ENCODE measurements at regions not wholly inside any gene's neighbourhood (a gene's known extent, or its start where the extent isn't known, plus 50 kb on each side); places are given as distances from the start of the nearest gene placed in this dataset.

DNA sequence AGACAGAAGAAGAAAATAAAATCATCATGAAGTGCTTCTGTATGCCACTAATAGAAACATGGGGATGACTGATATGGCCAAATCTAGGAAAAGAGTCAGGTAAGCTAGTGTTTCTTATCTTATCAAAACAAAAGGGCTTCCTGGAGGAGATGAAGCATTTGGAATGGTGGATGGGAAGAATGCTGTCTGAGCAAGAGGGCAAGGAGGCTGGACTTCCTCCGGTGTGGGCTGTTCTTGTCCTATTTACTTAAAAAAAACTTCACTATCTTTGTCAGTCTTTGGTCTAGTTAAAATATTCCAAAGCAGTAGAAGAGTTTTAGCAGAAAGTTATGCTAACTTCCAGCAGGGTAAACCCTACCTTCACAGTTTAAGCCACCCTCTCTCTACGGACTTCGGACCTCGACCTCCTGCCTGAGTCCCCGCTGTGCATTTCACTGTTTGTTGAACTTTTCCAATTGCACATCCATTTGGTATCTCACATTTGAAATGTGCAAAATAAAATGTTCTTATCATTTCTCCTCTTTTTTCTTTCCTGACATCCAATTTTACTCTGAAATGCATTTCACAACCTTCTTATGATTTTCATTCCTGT, 64.8 kb upstream of the TSPAN2 start:
- TF ChIP-seq, protein P1, sequence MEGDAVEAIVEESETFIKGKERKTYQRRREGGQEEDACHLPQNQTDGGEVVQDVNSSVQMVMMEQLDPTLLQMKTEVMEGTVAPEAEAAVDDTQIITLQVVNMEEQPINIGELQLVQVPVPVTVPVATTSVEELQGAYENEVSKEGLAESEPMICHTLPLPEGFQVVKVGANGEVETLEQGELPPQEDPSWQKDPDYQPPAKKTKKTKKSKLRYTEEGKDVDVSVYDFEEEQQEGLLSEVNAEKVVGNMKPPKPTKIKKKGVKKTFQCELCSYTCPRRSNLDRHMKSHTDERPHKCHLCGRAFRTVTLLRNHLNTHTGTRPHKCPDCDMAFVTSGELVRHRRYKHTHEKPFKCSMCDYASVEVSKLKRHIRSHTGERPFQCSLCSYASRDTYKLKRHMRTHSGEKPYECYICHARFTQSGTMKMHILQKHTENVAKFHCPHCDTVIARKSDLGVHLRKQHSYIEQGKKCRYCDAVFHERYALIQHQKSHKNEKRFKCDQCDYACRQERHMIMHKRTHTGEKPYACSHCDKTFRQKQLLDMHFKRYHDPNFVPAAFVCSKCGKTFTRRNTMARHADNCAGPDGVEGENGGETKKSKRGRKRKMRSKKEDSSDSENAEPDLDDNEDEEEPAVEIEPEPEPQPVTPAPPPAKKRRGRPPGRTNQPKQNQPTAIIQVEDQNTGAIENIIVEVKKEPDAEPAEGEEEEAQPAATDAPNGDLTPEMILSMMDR (IDR thresholded peaks at IDR 0.05; ENCODE audit: low read depth, low read length, poor library complexity, severe bottlenecking) = no peak
- no peak for TF ChIP-seq EZH2phosphoT487 (IDR thresholded peaks at IDR 0.05; ENCODE audit: borderline replicate concordance, low read length)

Data from DOHH2 (cell line).